GM18861 (cell line): ENCODE measurements at regions not wholly inside any gene's neighbourhood (a gene's known extent, or its start where the extent isn't known, plus 50 kb on each side); places are given as distances from the start of the nearest gene placed in this dataset.
"Not testable (repeated sequence)": the region's sequence is repeated elsewhere in the genome, so short reads cannot be mapped to it uniquely, and the experiment has no call there.

Experiments used
- ATAC-seq: cut with Tn5 transposase; IDR thresholded peaks from one replicate; pipeline ENCODE4 v1.9.1; 2021; ENCODE audit not compliant: unreplicated experiment

- ATAC-seq, result no peak
These were observed 75.8 kb upstream of the DDHD1 start for GRCh38 chr14:53228966-53229365.

- ATAC-seq, result no peak
These were observed 74.1 kb upstream of the DDHD1 start for GRCh38 chr14:53227154-53227718.

- ATAC-seq, result no peak
These were observed 73.4 kb upstream of the DDHD1 start for GRCh38 chr14:53226553-53226952.

- ATAC-seq, result no peak
These were observed 67.8 kb upstream of the DDHD1 start for GRCh38 chr14:53220914-53221313.

GRCh38 chr14:53218161-53218560 lies 65.0 kb upstream of the DDHD1 start:
- no peak for ATAC-seq

GRCh38 chr14:53217316-53217994 lies 64.3 kb upstream of the DDHD1 start:
- peak; percentile 92 for ATAC-seq

- not testable (repeated sequence) for ATAC-seq
These were observed 63.8 kb upstream of the DDHD1 start for GRCh38 chr14:53216955-53217315.

GRCh38 chr14:53216478-53216877 lies 63.4 kb upstream of the DDHD1 start:
- ATAC-seq, result not testable (repeated sequence)

- no peak for ATAC-seq
These were observed 62.0 kb upstream of the DDHD1 start for GRCh38 chr14:53215101-53215500.

- ATAC-seq, result no peak
These were observed 61.3 kb upstream of the DDHD1 start for GRCh38 chr14:53214384-53214783.

- ATAC-seq, result no peak
These were observed 60.6 kb upstream of the DDHD1 start for GRCh38 chr14:53213761-53214160.

- no peak for ATAC-seq
These were observed 56.2 kb upstream of the DDHD1 start for GRCh38 chr14:53209370-53209769.
